DND-41 (cell line): ENCODE measurements at regions not wholly inside any gene's neighbourhood (a gene's known extent, or its start where the extent isn't known, plus 50 kb on each side); places are given as distances from the start of the nearest gene placed in this dataset.

Experiments used
- ATAC-seq: fragments of 200-7000 bp; cut with Tn5 transposase; 3 replicates; pipeline ENCODE4 v1.9.1; 2021; ENCODE audit warnings: low read depth; ENCODE audit not compliant: insufficient read depth
- DNase-seq: peaks from one replicate; pipeline ENCODE4 v3.0.0-alpha.2; 2020
- H2AFZ ChIP-seq: 2 replicates; pipeline ENCODE4 v1.6.0; 2012; ENCODE audit warnings: low read depth, low read length
- H3K27ac ChIP-seq: 2 replicates; pipeline ENCODE4 v1.5.1; 2012; ENCODE audit warnings: low read length, inconsistent platforms
- H3K27me3 ChIP-seq: fragments of 200-600 bp; sonication (generic); 2 replicates; pipeline ENCODE4 v1.6.0; 2012; ENCODE audit warnings: low read length, mild to moderate bottlenecking, inconsistent platforms; ENCODE audit not compliant: insufficient read depth, poor library complexity
- H3K36me3 ChIP-seq: 2 replicates; pipeline ENCODE4 v1.5.1; 2012; ENCODE audit warnings: low read length, inconsistent platforms; ENCODE audit not compliant: insufficient read depth
- H3K4me1 ChIP-seq: 2 replicates; pipeline ENCODE4 v1.5.1; 2012; ENCODE audit warnings: mild to moderate bottlenecking, low read length; ENCODE audit not compliant: insufficient read depth
- H3K4me2 ChIP-seq: 2 replicates; pipeline ENCODE4 v1.6.0; 2012; ENCODE audit warnings: mild to moderate bottlenecking, moderate library complexity, low read length, inconsistent platforms; ENCODE audit not compliant: insufficient read depth
- H3K4me3 ChIP-seq, 2 experiments: fragments of 200-600 bp in 1 of 2; shearing (Covaris generic) in 1 of 2; 2 replicates each; pipeline ENCODE4 v1.5.1; 2012 to 2016; ENCODE audit warnings: inconsistent platforms in 2 of 2, low read length in 2 of 2, mild to moderate bottlenecking in 2 of 2, low read depth in 1 of 2, moderate library complexity in 1 of 2
- H3K79me2 ChIP-seq: 2 replicates; pipeline ENCODE4 v1.6.0; 2012; ENCODE audit warnings: low read length, inconsistent platforms; ENCODE audit not compliant: insufficient read depth
- H3K9ac ChIP-seq: 2 replicates; pipeline ENCODE4 v1.6.0; 2012; ENCODE audit warnings: low read depth, mild to moderate bottlenecking, inconsistent platforms, low read length, moderate library complexity
- H3K9me3 ChIP-seq: 2 replicates; pipeline ENCODE4 v1.5.1; 2012; ENCODE audit warnings: low read length, moderate library complexity, mild to moderate bottlenecking, inconsistent platforms; ENCODE audit not compliant: insufficient read depth, severe bottlenecking
- H4K20me1 ChIP-seq: 2 replicates; pipeline ENCODE4 v1.6.0; 2012; ENCODE audit warnings: low read length; ENCODE audit not compliant: insufficient read depth
- EZH2 ChIP-seq: IDR thresholded peaks from 3 replicates; pipeline ENCODE4 v1.6.1; 2012; ENCODE audit warnings: borderline replicate concordance, low read depth, mild to moderate bottlenecking, moderate library complexity, low read length, inconsistent platforms; ENCODE audit not compliant: severe bottlenecking
- TF ChIP-seq, protein P1 (sequence below): IDR thresholded peaks from 2 replicates; pipeline ENCODE4 v1.5.1; 2012; ENCODE audit warnings: borderline replicate concordance, low read length, moderate library complexity, mild to moderate bottlenecking; ENCODE audit not compliant: poor library complexity, severe bottlenecking; ENCODE audit errors: extremely low read depth

DNA sequence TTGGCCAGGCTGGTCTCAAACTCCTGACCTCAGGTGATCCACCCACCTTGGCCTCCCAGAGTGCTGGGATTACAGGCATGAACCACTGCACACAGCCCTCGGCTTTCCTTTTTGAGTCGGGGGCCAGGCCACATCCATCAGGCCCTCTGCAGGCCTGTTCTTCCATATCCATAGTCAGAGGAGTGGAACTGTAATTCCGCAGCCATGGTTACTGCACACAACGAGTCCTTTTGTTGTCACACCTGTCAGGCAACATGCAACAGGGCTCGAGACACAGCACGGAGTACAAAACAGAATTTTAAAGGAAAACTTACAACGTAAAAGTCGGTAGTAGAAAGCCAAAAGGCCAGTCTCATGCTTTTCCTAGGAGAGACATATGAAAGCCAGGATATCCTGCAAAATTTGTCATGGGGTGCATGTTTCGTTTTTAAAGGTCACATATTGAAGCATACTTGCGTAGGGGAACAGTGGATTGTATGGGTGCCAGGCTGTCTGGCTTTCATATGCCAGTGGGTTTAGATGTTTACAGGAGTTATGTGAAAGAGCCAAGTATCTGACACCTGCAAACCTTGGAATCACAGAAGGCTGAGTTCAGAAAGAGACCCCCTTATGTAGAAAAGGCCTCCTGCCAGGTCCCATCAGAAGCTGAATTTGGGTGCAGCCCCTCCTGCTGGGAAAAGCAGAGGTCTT, 63.2 kb upstream of the LPP start:
- DNase-seq, result no peak
- H3K27ac ChIP-seq, result no peak overlapping the region

DNA sequence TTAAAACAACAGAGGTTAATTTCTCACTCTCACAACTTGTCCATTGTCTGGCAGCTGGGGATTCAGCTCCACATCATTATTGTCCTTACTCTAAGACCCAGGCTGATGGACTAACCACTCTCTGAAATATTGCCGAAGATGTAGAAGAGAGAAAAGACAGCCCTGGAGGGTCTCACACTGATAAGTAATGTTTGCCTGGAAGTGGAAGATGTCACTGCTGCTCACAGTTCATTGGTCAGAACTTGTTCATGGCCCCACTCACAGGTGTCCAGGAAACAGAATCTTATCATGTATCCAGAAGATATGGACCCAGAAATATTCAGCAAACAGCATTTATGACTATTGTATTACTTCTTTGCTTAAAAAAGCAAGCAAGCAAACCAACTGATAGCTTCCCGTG, 62.2 kb upstream of the LPP start:
- ATAC-seq (no peak), DNase-seq (no peak)
- no peak for TF ChIP-seq EZH2
- TF ChIP-seq, protein P1, sequence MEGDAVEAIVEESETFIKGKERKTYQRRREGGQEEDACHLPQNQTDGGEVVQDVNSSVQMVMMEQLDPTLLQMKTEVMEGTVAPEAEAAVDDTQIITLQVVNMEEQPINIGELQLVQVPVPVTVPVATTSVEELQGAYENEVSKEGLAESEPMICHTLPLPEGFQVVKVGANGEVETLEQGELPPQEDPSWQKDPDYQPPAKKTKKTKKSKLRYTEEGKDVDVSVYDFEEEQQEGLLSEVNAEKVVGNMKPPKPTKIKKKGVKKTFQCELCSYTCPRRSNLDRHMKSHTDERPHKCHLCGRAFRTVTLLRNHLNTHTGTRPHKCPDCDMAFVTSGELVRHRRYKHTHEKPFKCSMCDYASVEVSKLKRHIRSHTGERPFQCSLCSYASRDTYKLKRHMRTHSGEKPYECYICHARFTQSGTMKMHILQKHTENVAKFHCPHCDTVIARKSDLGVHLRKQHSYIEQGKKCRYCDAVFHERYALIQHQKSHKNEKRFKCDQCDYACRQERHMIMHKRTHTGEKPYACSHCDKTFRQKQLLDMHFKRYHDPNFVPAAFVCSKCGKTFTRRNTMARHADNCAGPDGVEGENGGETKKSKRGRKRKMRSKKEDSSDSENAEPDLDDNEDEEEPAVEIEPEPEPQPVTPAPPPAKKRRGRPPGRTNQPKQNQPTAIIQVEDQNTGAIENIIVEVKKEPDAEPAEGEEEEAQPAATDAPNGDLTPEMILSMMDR, result no peak
- Histone ChIP-seq H3K79me2 (no peaks in the 10 kb centered on the region), H3K27ac (no peak overlapping the region), H3K9me3 (no peaks in the 10 kb centered on the region), H2AFZ (no peak overlapping the region), H3K36me3 (no peaks in the 10 kb centered on the region), H3K4me2 (no peak overlapping the region), H3K4me1 (no peaks in the 10 kb centered on the region), H3K4me3 (no peak overlapping the region), H3K27me3 (no peaks in the 10 kb centered on the region), H3K9ac (no peak overlapping the region), H4K20me1 (no peaks in the 10 kb centered on the region)

More for the DNA sequence above, 63.2 kb upstream of the LPP start:
- Histone ChIP-seq H3K27me3 (no peaks in the 10 kb centered on the region), H3K36me3 (no peaks in the 10 kb centered on the region), H3K4me1 (no peaks in the 10 kb centered on the region), H2AFZ (no peak overlapping the region), H3K4me2 (no peak overlapping the region), H4K20me1 (no peaks in the 10 kb centered on the region), H3K9me3 (no peaks in the 10 kb centered on the region), H3K9ac (no peak overlapping the region), H3K79me2 (no peaks in the 10 kb centered on the region), H3K4me3 (no peak overlapping the region)
- no peak for ATAC-seq
- TF ChIP-seq, protein P1, result no peak
- no peak for TF ChIP-seq EZH2

DNA sequence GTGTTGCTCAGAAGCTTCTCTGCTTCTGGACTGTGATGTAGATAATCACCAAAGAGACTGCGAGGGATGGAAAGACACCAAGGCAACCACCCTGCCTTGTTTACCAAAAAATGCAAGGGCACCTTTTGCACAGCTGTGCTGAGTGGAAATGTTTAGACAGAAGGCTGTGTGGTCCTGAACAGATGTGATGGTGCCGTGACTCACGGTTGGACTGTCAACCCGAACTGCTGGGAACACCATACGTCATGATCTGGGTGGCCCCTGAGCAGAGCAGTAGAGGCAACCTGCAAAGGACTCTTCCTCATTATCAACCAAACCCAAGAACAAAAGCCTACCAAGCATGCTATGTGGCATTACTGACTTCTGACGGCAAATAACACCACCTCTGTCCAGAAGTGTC, 61.3 kb upstream of the LPP start:
- no peak overlapping the region for H3K27ac ChIP-seq
- H3K27me3 ChIP-seq, result no peaks in the 10 kb centered on the region
- 0 out of 3 replicates have a peak, but pooled peaks have one; percentile 7 for ATAC-seq
- no peak overlapping the region for H3K4me2 ChIP-seq
- no peak for TF ChIP-seq EZH2
- TF ChIP-seq, protein P1, result no peak
- no peak overlapping the region for H2AFZ ChIP-seq
- H3K9ac ChIP-seq, result no peak overlapping the region
- no peak overlapping the region for H3K4me3 ChIP-seq
- no peaks in the 10 kb centered on the region for H4K20me1 ChIP-seq
- H3K79me2 ChIP-seq, result no peaks in the 10 kb centered on the region
- H3K9me3 ChIP-seq, result no peaks in the 10 kb centered on the region
- no peaks in the 10 kb centered on the region for H3K36me3 ChIP-seq
- H3K4me1 ChIP-seq, result no peaks in the 10 kb centered on the region
- DNase-seq, result no peak
